ENCODE measurements at regions not wholly inside any gene's neighbourhood (a gene's known extent, or its start where the extent isn't known, plus 50 kb on each side); places are given as distances from the start of the nearest gene placed in this dataset.
"Not testable (repeated sequence)": the region's sequence is repeated elsewhere in the genome, so short reads cannot be mapped to it uniquely, and the experiment has no call there.

GRCh38 chr6:80519811-80520594 is 413.5 kb downstream of the BCKDHB start:
- intact Hi-C loops (cut with DNase I) = no loop called here
- TF ChIP-seq CTCF (IDR thresholded peaks at IDR 0.05) = no peak
- 91 to 95% (median 92%) methylated on average over 2 of the region's 2 CpGs for WGBS, 3 donors

GRCh38 chr6:80517525-80517924 is 411.1 kb downstream of the BCKDHB start:
- H3K27ac ChIP-seq = no peak overlapping the region
- peaks cover 1% of the 10 kb centered on the region for H3K4me1 ChIP-seq
- TF ChIP-seq CTCF (IDR thresholded peaks at IDR 0.05) = no peak
- no peaks in the 10 kb centered on the region for H3K36me3 ChIP-seq (ENCODE audit: insufficient read depth in 1 of 2, low read depth in 1 of 2)
- WGBS, 3 donors = 45 to 54% (median 51%) methylated on average over 2 of the region's 2 CpGs
- ATAC-seq (no peak), DNase-seq (no peak)
- H3K9me3 ChIP-seq = no peaks in the 10 kb centered on the region
- intact Hi-C loops (cut with DNase I) = no loop called here
- H3K27me3 ChIP-seq (ENCODE audit: insufficient read depth in 3 of 3, low read length in 2 of 3) = no peaks in the 10 kb centered on the region
- no peak overlapping the region for H3K4me3 ChIP-seq

More at GRCh38 chr6:80519811-80520594, 413.5 kb downstream of the BCKDHB start:
- Histone ChIP-seq H3K36me3 (ENCODE audit: insufficient read depth in 1 of 2, low read depth in 1 of 2) (no peaks in the 10 kb centered on the region), H3K4me3 (no peak overlapping the region), H3K27me3 (ENCODE audit: insufficient read depth in 3 of 3, low read length in 2 of 3) (no peaks in the 10 kb centered on the region), H3K27ac (no peak overlapping the region), H3K9me3 (no peaks in the 10 kb centered on the region), H3K4me1 (peaks cover 19% of the 10 kb centered on the region)
- ATAC-seq = no peak
- DNase-seq = no peak

- H3K27ac ChIP-seq; H3K36me3 ChIP-seq (ENCODE audit: insufficient read depth in 1 of 2, low read depth in 1 of 2); H3K4me1 ChIP-seq; H3K9me3 ChIP-seq; H3K27me3 ChIP-seq (ENCODE audit: insufficient read depth in 3 of 3, low read length in 2 of 3); DNase-seq; H3K4me3 ChIP-seq; ATAC-seq; intact Hi-C loops (cut with DNase I): not testable (repeated sequence)
- WGBS, 3 donors = 84 to 100% (median 92%) methylated on average over 1 of the region's 1 CpG
These were observed 404.1 kb downstream of the BCKDHB start for GRCh38 chr6:80510521-80510920.

GRCh38 chr6:80508885-80509630 is 402.6 kb downstream of the BCKDHB start:
- Histone ChIP-seq H3K9me3 (no peaks in the 10 kb centered on the region), H3K27me3 (ENCODE audit: insufficient read depth in 3 of 3, low read length in 2 of 3) (no peaks in the 10 kb centered on the region), H3K4me1 (no peaks in the 10 kb centered on the region), H3K4me3 (no peak overlapping the region), H3K27ac (no peak overlapping the region), H3K36me3 (ENCODE audit: insufficient read depth in 1 of 2, low read depth in 1 of 2) (no peaks in the 10 kb centered on the region)
- no peak for DNase-seq
- intact Hi-C loops (cut with DNase I) = no loop called here
- no peak for TF ChIP-seq CTCF (IDR thresholded peaks at IDR 0.05)
- no peak for ATAC-seq

- WGBS, 3 donors = 76 to 89% (median 87%) methylated on average over 3 of the region's 3 CpGs
- H3K36me3 ChIP-seq (ENCODE audit: insufficient read depth in 1 of 2, low read depth in 1 of 2) = no peaks in the 10 kb centered on the region
- intact Hi-C loops (cut with DNase I) = no loop called here
- DNase-seq = no peak
- H3K4me1 ChIP-seq = no peaks in the 10 kb centered on the region
- H3K27me3 ChIP-seq (ENCODE audit: insufficient read depth in 3 of 3, low read length in 2 of 3) = no peaks in the 10 kb centered on the region
- TF ChIP-seq CTCF (IDR thresholded peaks at IDR 0.05) = no peak
- no peak overlapping the region for H3K27ac ChIP-seq
- no peak overlapping the region for H3K4me3 ChIP-seq
- H3K9me3 ChIP-seq = no peaks in the 10 kb centered on the region
- no peak for ATAC-seq
These were observed 398.4 kb downstream of the BCKDHB start for GRCh38 chr6:80504882-80505281.

All from psoas muscle (tissue), 7 donors.